ENCODE measurements at regions not wholly inside any gene's neighbourhood (a gene's known extent, or its start where the extent isn't known, plus 50 kb on each side); places are given as distances from the start of the nearest gene placed in this dataset.

DNA sequence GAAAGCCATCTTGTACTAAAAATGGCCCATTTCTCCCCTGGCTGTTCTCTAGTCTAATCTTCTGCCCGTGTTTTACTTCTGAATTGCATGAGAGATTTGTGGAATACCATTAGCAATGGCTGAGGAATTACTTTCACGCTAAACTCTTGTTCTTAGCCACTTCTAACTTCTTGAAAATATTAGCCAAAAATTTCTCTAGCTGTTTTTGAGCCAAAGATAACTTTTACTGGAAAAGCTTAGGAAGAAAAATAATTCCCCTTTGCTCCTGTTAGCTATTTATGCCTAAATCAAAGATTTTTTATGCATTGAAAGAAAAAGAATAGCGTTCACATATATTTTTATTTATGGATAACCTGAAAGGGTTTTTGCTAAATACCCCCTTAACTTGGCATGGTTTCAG lies 287.8 kb downstream of the MTRR start:
- DNase-seq, result no peak

DNA sequence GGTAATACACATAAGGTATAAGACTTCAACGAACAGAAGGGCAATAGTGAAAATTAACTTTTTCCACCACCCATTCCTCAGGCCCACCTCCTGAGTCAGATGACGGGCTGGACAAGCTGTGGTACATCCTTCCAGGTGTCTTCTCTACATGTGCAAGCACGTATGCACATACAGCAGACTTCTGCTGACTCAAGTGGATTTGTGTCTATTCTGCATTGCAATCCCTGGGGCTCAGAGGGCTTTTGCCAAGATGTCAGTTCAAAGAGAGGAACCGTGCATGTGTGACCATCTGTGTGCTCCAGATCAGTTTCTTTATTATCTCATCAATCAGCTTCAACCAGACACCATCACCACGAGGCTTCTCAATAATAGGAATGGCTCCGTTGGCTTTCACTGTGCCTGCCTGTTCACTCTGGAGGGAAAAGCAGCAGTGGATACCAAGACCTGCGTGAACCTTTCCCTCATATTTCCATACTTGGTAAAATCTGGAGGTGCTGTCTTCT lies 288.4 kb downstream of the MTRR start:
- DNase-seq, result no peak

GRCh38 chr5:8176101-8176693 lies 307.2 kb downstream of the MTRR start:
- no peak for DNase-seq

DNA sequence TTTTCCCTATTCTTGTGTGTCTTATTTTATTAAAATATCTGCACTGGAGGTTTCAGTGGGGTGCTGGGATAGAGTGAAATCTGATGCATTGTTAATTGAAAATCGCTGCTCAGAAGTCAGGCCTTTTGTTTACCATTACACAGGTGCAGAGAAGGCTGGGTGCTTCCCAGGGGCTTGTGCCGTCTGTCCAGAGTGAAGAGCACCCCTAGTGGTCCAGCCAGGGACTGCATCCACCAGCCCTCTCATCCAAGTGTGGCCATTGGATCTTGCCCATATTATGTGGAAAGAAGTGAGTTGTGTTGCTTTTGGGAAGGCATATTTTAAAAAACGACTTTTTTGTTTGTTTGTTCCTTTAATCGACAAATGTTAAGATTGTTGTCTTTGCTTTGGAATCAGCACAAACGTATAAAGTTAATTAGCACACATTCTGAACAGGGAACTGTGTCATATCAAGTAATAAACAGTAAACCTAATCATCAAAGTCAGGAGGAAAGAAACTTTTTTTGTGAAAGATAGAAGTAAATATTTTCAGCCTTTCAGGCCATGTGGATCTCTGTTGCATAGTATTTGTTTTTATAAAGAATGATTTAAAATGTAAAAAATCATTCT lies 315.6 kb downstream of the MTRR start:
- no peak for DNase-seq

GRCh38 chr5:8185852-8186251 lies 316.9 kb downstream of the MTRR start:
- DNase-seq, result no peak

DNA sequence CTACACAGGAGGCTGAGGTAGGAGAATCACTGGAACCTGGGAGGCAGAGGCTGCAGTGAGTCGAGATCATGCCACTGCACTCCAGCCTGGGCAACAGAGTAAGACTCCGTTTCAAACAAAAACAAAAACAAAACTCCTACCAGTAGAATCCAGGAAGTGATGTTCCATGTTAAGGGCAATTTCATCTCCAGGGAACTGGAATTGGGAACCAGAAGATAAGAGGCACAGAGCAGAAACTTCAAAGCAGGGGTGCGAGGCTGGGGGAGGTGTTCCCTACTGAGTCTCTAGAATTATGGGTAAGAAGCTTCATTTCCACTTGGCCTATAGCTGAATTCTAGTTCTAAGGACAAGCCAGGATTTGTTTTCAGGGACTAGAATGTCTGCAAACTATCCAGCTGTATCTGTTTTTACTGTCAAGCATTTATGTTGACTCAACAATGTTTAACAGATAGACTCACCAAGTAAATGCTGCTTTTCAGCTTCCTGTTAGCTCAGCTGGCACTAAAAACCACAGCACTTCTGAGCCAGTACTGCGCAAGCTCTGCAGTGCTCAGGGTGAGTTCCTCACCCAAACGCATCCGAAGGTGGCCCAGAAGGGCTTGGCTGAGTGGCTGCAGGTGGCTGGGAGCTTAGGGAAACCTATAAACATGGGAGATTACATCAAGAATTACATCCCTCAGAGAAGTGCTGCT lies 320.1 kb downstream of the MTRR start:
- peak; percentile 96 for DNase-seq

DNA sequence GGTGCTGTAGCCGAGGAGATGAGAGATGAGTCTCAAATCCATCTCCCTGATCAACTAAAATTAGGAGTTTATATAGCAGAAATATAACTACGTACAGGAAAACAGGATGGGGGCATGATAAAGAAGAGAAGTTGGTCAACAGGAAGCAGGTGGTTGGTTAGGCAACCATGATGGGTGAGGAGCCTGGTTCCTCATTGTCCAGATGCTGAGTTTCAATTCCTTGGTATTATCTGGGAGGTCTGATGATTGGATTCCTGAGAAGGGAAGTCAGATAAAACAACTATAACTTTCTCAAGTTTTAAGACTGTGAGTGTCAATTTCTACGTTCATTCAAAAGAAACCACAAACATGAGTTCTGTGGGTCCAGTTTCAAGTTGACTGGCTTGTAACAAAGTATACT lies 323.9 kb downstream of the MTRR start:
- no peak for DNase-seq

DNA sequence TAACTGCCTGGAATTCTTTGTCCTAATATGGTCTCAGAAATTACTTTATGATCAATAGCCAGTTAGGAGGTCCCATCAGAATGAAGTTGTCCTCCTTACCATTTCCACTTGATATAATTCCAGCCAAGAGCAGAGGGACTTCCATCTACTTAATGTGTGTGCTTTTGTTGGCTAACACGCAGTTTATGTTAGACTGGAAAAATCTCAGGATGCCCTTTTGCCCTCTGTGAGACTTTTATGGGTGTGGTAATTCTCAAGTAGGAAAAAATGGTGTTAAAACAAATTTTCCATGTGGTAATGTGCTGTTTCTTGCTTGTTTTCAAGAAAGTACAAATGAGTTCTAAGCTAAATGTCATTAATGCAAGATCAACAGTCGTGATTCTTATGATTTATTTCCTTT lies 327.1 kb downstream of the MTRR start:
- DNase-seq, result no peak

DNA sequence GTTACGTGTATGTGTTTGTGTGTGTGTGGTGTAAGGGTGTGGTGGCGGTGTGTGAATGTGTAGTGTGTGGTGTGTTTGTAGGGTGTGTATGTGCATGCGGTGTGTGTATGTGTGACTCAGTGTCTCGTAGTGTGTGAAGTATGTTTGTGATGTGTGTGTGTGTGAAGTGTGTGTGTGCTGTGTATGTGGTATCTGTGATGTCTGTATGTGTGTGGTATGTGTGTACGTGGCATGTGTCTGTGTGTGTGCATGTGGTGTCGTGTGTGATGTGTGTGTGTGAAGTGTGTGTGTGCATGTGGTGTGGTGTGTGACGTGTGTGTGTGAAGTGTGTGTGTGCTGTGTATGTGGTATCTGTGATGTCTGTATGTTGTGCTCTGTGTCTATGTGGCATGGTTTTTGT lies 339.4 kb downstream of the MTRR start:
- DNase-seq, result no peak

DNA sequence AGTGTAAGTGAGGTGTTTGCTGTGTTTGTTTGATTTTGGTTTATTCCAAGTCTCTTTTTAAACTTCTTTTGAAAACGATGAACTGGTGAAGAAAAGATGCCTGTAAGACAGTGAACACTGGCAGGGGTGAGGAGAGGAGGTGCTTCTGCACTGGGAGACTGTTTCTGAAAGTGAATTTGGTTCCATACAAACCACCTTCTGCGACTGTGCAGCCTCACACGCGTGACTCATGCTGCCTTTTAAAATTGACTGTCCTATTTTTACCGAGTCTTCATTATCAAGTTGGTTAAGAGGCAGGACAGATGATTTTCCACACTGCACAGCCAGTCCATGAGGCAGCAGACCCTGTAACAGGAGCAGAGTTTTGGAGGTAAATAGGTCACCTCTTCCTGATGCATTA lies 340.6 kb downstream of the MTRR start:
- no peak for DNase-seq

- no peak for DNase-seq
These were observed 344.8 kb downstream of the MTRR start for GRCh38 chr5:8213701-8214240.

GRCh38 chr5:8216921-8217320 lies 348.0 kb downstream of the MTRR start:
- DNase-seq, result no peak

DNA sequence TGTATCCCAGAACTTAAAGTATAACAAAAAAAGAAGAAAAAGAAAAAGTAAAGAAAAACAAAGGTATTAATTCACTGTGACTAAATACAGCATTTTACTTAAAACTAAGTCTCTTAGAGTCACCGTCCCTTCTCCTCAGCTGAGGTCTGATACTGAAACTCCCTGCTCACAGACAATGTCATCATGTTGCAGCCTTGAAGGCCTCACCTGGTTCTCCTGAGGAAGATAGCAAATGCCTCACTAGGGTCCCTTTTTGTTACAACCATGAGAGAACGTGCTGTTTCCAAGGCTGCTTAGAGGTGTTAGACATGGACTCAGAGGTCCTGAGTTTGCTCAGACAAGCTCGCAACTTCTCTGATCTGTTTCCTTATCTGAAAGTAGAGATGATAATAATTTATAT lies 357.2 kb downstream of the MTRR start:
- no peak for DNase-seq

DNA sequence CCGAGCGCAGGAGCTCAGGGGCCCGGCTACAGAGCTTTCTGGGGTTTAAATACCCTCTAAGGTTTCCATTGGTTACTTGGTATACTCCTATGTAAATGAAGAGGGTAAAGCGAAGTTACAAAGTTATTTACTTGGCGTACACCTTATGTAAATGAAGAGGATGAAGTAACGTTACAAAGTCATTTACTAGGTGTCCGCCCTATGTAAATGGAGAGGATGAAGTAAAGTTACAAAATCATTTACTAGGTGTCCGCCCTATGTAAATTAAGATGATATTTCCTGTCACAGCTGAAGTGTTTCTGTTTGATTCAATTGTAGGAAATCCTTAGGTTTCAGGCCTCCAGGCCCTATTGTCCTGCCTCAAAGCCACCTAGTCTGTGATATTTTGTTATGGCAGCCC lies 358.2 kb downstream of the MTRR start:
- no peak for DNase-seq

- no peak for DNase-seq
These were observed 360.6 kb downstream of the MTRR start for GRCh38 chr5:8229551-8229950.

DNA sequence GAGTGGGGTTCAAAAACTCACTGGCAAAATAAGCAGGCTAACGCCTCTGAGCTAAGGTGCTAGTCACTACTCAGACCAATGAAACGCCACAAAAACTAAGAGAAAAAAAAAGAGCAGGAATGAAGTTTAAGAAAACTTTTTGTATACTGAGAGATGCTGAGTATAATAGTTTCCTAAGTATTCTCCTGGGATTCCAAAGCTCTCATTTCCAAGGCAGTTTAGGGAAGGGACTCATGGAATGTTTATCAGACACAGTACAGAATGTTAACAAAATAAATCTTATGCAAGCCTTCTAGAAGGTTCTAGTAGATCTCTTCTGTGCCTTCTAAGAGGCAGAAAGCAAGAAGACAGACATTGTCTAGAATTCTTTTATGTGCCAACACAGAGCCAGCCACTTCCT lies 361.9 kb downstream of the MTRR start:
- no peak for DNase-seq

DNA sequence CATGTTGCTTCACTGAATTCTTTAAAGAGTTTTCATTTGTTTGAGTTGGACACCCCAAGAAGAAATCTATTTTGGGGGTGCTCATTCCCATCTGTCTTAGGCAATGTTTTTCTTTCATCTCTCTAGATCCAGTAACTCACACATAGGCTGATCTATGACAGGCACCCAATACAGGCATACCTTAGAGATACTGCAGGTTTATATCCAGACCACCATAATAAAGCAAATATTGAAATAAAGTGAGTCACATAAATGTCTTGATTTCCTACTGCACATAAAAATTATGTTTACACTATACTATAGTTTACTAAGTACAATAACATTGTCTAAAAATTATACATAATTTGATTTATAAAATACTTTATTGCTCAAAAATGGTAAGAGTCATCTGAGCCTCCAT lies 364.5 kb downstream of the MTRR start:
- no peak for DNase-seq

DNA sequence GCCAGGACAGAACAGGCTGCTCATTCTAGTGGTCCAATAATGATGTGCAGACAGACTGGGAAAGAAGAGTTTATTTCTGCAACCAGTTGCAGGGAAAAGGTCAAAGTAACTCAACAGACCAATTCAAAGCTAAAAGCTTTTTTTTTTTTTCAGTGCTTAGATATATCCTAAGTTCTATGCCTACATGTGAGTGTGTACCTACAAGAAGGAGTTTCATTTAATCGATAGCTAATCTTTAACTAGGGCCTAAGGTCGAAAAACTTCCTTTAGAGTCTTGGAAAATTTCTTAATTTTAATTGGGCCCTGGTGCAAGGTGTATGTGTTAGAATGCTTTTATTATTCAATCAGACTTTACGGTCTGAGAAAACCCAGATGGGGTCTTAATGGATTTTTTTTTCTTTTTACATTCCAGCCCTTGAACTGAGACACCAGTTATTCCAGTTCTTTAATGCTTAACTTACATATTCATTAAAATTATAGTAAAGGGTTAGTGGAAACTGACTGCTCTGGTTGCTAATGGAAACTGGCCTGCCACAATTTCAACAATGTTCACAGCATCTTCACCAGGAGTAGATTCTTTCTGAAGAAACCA lies 365.3 kb downstream of the MTRR start:
- no peak for DNase-seq

- no peak for DNase-seq
These were observed 369.1 kb downstream of the MTRR start for GRCh38 chr5:8238080-8238479.

- no peak for DNase-seq
These were observed 370.2 kb downstream of the MTRR start for GRCh38 chr5:8239198-8239597.

- DNase-seq, result no peak
These were observed 370.7 kb downstream of the MTRR start for GRCh38 chr5:8239646-8240045.

GRCh38 chr5:8241076-8241475 lies 372.1 kb downstream of the MTRR start:
- no peak for DNase-seq

GRCh38 chr5:8241558-8241957 lies 372.6 kb downstream of the MTRR start:
- no peak for DNase-seq
